Muscle layer of duodenum (tissue), 2 donors: ENCODE measurements at regions not wholly inside any gene's neighbourhood (a gene's known extent, or its start where the extent isn't known, plus 50 kb on each side); places are given as distances from the start of the nearest gene placed in this dataset.

Experiments used
- H3K27ac ChIP-seq: one replicate; pipeline ENCODE4 v1.7.0; 2013; ENCODE audit warnings: mild to moderate bottlenecking, low read length
- H3K27me3 ChIP-seq: one replicate; pipeline ENCODE4 v1.7.0; 2013; ENCODE audit warnings: low read depth, mild to moderate bottlenecking, control low read depth, low read length
- H3K36me3 ChIP-seq, 2 donors: one replicate each; pipeline ENCODE4 v1.7.0; 2013; ENCODE audit warnings: low read length in 2 of 2, control low read depth in 1 of 2, mild to moderate bottlenecking in 1 of 2; ENCODE audit not compliant: insufficient read depth in 2 of 2, control insufficient read depth in 1 of 2
- H3K4me1 ChIP-seq, 2 donors: one replicate each; pipeline ENCODE4 v1.7.0; 2013; ENCODE audit warnings: low read length in 2 of 2, mild to moderate bottlenecking in 2 of 2, control low read depth in 1 of 2, moderate library complexity in 1 of 2; ENCODE audit not compliant: insufficient read depth in 2 of 2, control insufficient read depth in 1 of 2
- H3K4me3 ChIP-seq, 2 donors: one replicate each; pipeline ENCODE4 v1.7.0; 2013; ENCODE audit warnings: low read length in 2 of 2, low read depth in 1 of 2, mild to moderate bottlenecking in 1 of 2
- H3K9me3 ChIP-seq, 2 donors: one replicate each; pipeline ENCODE4 v1.7.0; 2013; ENCODE audit warnings: low read length in 2 of 2, control low read depth in 1 of 2, mild to moderate bottlenecking in 1 of 2; ENCODE audit not compliant: control insufficient read depth in 1 of 2
- donor health status: healthy.

- Histone ChIP-seq H3K27ac (no peak overlapping the region), H3K27me3 (no peaks in the 10 kb centered on the region), H3K4me3 (no peak overlapping the region), H3K9me3 (no peaks in the 10 kb centered on the region), H3K4me1 (no peaks in the 10 kb centered on the region), H3K36me3 (no peaks in the 10 kb centered on the region)
These were observed 324.0 kb downstream of the MAF start for GRCh38 chr16:79276501-79276900.

- Histone ChIP-seq H3K4me3 (no peak overlapping the region), H3K27ac (no peak overlapping the region), H3K4me1 (no peaks in the 10 kb centered on the region), H3K9me3 (no peaks in the 10 kb centered on the region), H3K36me3 (no peaks in the 10 kb centered on the region), H3K27me3 (no peaks in the 10 kb centered on the region)
These were observed 326.3 kb downstream of the MAF start for GRCh38 chr16:79274264-79274663.

- no peaks in the 10 kb centered on the region for H3K9me3 ChIP-seq
- H3K4me1 ChIP-seq: no peaks in the 10 kb centered on the region
- H3K36me3 ChIP-seq: no peaks in the 10 kb centered on the region
- H3K4me3 ChIP-seq: no peak overlapping the region
- no peaks in the 10 kb centered on the region for H3K27me3 ChIP-seq
- H3K27ac ChIP-seq: no peak overlapping the region
These were observed 328.4 kb downstream of the MAF start for GRCh38 chr16:79272141-79272577.

- Histone ChIP-seq H3K27me3 (no peaks in the 10 kb centered on the region), H3K4me3 (no peak overlapping the region), H3K27ac (no peak overlapping the region), H3K4me1 (no peaks in the 10 kb centered on the region), H3K9me3 (no peaks in the 10 kb centered on the region), H3K36me3 (no peaks in the 10 kb centered on the region)
These were observed 329.0 kb downstream of the MAF start for GRCh38 chr16:79271583-79271982.

DNA sequence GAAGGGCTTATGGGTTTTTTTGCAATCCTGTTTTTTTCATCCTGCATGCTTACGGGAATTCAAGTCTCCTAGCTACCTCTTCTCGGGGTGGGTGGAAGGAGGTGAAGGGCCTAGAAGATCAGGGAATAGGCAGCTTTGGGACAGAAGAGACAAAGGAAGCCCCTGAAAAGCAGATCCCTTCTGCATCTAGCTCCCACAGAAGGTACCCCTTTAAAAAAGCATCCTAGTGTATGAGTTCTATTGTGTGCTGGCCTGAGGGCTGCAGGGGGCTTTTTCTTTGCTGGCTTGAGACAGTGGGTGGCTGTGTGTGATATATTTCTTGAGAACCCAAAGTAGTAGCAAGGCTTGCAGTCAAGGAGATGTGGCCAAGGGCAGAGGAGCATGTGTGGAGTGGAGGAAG, 330.5 kb downstream of the MAF start:
- Histone ChIP-seq H3K27ac (no peak overlapping the region), H3K4me1 (no peaks in the 10 kb centered on the region), H3K36me3 (no peaks in the 10 kb centered on the region), H3K4me3 (no peak overlapping the region), H3K27me3 (no peaks in the 10 kb centered on the region), H3K9me3 (no peaks in the 10 kb centered on the region)

DNA sequence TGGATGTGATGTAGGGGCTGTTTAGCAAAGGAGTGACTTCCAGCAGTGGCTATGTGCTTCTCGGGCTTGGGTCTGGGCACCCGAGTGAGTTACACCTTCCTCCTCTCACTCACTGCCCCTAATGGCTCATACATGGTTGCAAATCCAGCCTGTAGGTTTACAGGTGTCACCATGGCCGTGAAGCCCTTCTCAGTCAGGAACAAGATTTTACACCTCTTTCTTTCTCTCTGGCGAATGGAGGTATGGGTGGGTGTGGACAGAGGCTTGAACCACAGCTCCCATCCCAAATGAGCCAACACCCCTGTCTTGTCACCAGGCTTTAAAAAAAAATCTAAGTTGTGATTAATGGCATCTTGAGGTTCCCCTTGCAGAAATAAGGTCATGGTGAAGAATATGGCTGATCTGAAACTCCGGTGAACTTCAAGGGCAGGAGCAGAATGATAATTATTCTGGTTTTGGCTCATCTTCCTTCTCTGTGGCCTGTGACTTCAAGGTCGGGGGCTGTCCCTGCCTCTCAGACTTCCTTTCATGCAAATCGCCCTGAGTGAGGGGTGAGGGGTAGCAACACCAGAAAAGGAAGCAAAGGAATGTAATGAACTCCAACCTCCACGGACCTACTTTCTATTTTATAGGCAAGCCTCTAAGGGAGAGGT, 331.2 kb downstream of the MAF start:
- no peaks in the 10 kb centered on the region for H3K9me3 ChIP-seq
- H3K27me3 ChIP-seq: no peaks in the 10 kb centered on the region
- no peak overlapping the region for H3K27ac ChIP-seq
- no peaks in the 10 kb centered on the region for H3K4me1 ChIP-seq
- no peak overlapping the region for H3K4me3 ChIP-seq
- no peaks in the 10 kb centered on the region for H3K36me3 ChIP-seq

GRCh38 chr16:79267781-79268180, 332.8 kb downstream of the MAF start:
- Histone ChIP-seq H3K4me1 (no peaks in the 10 kb centered on the region), H3K27me3 (no peaks in the 10 kb centered on the region), H3K27ac (no peak overlapping the region), H3K4me3 (no peak overlapping the region), H3K36me3 (no peaks in the 10 kb centered on the region), H3K9me3 (no peaks in the 10 kb centered on the region)

- Histone ChIP-seq H3K4me1 (no peaks in the 10 kb centered on the region), H3K27ac (no peak overlapping the region), H3K9me3 (no peaks in the 10 kb centered on the region), H3K36me3 (no peaks in the 10 kb centered on the region), H3K27me3 (no peaks in the 10 kb centered on the region), H3K4me3 (no peak overlapping the region)
These were observed 333.4 kb downstream of the MAF start for GRCh38 chr16:79267146-79267545.

- Histone ChIP-seq H3K4me3 (no peak overlapping the region), H3K9me3 (no peaks in the 10 kb centered on the region), H3K27ac (no peak overlapping the region)
These were observed 334.8 kb downstream of the MAF start for GRCh38 chr16:79265701-79266100.

DNA sequence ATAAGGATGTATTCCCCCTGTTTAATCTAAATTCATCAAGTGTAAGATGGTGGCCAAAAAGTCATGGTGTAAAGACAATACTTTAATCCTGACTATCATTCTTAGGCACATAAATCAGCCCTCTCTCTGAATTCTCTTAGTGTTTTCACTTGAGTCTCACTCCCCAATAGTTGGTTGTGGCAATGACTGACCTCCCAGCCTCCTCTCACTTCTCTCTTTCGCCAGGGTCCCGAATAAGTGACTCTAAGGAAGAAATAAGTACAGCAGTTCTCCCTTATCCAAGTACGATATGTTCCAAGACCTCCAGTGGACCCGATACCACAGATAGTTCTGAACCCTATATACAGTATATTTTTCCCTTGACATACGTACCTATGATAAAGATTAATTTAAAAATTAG, 335.3 kb downstream of the MAF start:
- Histone ChIP-seq H3K27ac (no peak overlapping the region), H3K27me3 (no peaks in the 10 kb centered on the region), H3K4me1 (no peaks in the 10 kb centered on the region), H3K4me3 (no peak overlapping the region), H3K9me3 (no peaks in the 10 kb centered on the region), H3K36me3 (no peaks in the 10 kb centered on the region)

More at GRCh38 chr16:79265701-79266100, 334.8 kb downstream of the MAF start:
- Histone ChIP-seq H3K27me3 (no peaks in the 10 kb centered on the region), H3K36me3 (no peaks in the 10 kb centered on the region), H3K4me1 (no peaks in the 10 kb centered on the region)

DNA sequence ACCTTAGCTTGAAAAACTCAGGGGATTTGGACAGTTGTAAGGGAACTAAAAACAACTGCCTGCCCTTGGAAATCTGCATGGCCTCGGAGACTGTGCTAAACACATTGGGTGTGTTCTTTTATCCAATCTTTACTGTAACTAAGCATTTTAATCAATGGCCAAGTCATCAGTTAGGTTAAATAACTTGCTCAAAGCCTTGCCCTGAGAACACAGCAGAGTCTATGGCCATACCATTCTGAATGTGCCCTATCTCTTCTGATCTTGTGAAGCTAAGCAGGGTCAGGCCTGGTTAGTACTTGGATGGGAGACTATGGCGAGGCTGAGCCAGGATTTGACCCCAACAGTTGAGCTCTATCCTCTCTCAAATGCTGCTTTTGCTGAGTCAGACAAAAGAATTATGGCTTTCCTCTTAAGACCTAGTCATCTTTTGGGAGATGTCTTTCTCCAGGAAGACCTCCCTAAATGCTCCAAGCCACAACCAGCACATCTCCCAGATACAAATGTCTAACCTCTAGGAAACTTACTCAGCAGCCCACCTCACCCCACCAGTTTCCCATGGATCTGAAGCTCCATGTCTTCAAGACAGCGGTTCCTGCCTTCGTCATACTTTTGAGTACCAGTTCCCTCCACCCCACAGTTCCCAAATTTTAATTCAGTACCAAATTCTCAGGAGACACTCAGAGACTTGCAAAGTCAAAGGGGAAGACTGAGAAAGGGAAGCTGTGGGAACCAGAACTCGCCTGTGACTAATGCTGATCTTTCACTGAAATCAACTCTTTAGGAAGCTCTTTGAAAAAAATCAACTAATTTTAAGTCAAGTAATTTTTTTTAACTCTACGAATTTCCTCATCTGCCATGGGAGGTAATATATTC, 336.1 kb downstream of the MAF start:
- Histone ChIP-seq H3K4me1 (no peaks in the 10 kb centered on the region), H3K4me3 (no peak overlapping the region), H3K36me3 (no peaks in the 10 kb centered on the region), H3K27ac (no peak overlapping the region), H3K27me3 (no peaks in the 10 kb centered on the region), H3K9me3 (no peaks in the 10 kb centered on the region)
